ENCODE measurements at regions not wholly inside any gene's neighbourhood (a gene's known extent, or its start where the extent isn't known, plus 50 kb on each side); places are given as distances from the start of the nearest gene placed in this dataset.

- FAIRE-seq = no peak
- no peak for TF ChIP-seq EZH2 (IDR thresholded peaks at IDR 0.05; ENCODE audit: insufficient read depth, low read length)
- TF ChIP-seq CTCF (IDR thresholded peaks at IDR 0.05; ENCODE audit: insufficient read depth, low read depth, low read length) = no peak
- H3K4me3 ChIP-seq (ENCODE audit: insufficient read depth, low read depth, low read length) = no peak overlapping the region
Measured at GRCh38 chr3:147669077-147669476, 259.9 kb downstream of the ZIC1 start.

GRCh38 chr3:147672035-147672434 lies 262.9 kb downstream of the ZIC1 start:
- Mint-ChIP-seq H3K4me1 (ENCODE audit: low read depth, unreplicated experiment) (peaks cover 1% of the 10 kb centered on the region), H3K27ac (ENCODE audit: unreplicated experiment) (no peak overlapping the region), H3K9me3 (ENCODE audit: unreplicated experiment) (peaks cover 2% of the 10 kb centered on the region), H3K36me3 (ENCODE audit: low read depth, unreplicated experiment) (no peaks in the 10 kb centered on the region), H3K27me3 (ENCODE audit: low read depth, unreplicated experiment) (peaks cover 4% of the 10 kb centered on the region), H3K4me3 (ENCODE audit: unreplicated experiment) (no peak overlapping the region)
- no peaks in the 10 kb centered on the region for H3K4me1 ChIP-seq (ENCODE audit: insufficient read depth, low read length)
- H3K36me3 ChIP-seq (ENCODE audit: insufficient read depth, low read length) = no peaks in the 10 kb centered on the region
- no peaks in the 10 kb centered on the region for H3K79me2 ChIP-seq (ENCODE audit: insufficient read depth, low read length)
- no peak overlapping the region for H3K4me2 ChIP-seq (ENCODE audit: low read length)
- no peak overlapping the region for H3K27ac ChIP-seq (ENCODE audit: low read depth, low read length)
- H3K27me3 ChIP-seq (ENCODE audit: insufficient read depth, low read length) = no peaks in the 10 kb centered on the region
- DNase-seq (ENCODE audit: low read depth) (no peak), FAIRE-seq (no peak)
- no peaks in the 10 kb centered on the region for H3K9me3 ChIP-seq (ENCODE audit: insufficient read depth, low read depth, low read length)
- H4K20me1 ChIP-seq (ENCODE audit: insufficient read depth, low read length) = no peaks in the 10 kb centered on the region
- no peak overlapping the region for H3K4me3 ChIP-seq (ENCODE audit: insufficient read depth, low read depth, low read length)
- no peak for TF ChIP-seq CTCF (IDR thresholded peaks at IDR 0.05; ENCODE audit: insufficient read depth, low read depth, low read length)
- TF ChIP-seq EZH2 (IDR thresholded peaks at IDR 0.05; ENCODE audit: insufficient read depth, low read length) = no peak
- no peak overlapping the region for H2AFZ ChIP-seq (ENCODE audit: low read depth, low read length)
- no peak overlapping the region for H3K9ac ChIP-seq (ENCODE audit: low read length)

More at GRCh38 chr3:147669077-147669476, 259.9 kb downstream of the ZIC1 start:
- Mint-ChIP-seq H3K9me3 (ENCODE audit: unreplicated experiment) (peaks cover 2% of the 10 kb centered on the region), H3K4me3 (ENCODE audit: unreplicated experiment) (no peak overlapping the region), H3K4me1 (ENCODE audit: low read depth, unreplicated experiment) (peaks cover 1% of the 10 kb centered on the region), H3K36me3 (ENCODE audit: low read depth, unreplicated experiment) (no peaks in the 10 kb centered on the region), H3K27ac (ENCODE audit: unreplicated experiment) (no peak overlapping the region), H3K27me3 (ENCODE audit: low read depth, unreplicated experiment) (peaks cover 4% of the 10 kb centered on the region)
- Histone ChIP-seq H2AFZ (ENCODE audit: low read depth, low read length) (no peak overlapping the region), H3K4me1 (ENCODE audit: insufficient read depth, low read length) (no peaks in the 10 kb centered on the region), H3K27me3 (ENCODE audit: insufficient read depth, low read length) (no peaks in the 10 kb centered on the region), H3K4me2 (ENCODE audit: low read length) (no peak overlapping the region), H3K9me3 (ENCODE audit: insufficient read depth, low read depth, low read length) (no peaks in the 10 kb centered on the region), H3K36me3 (ENCODE audit: insufficient read depth, low read length) (no peaks in the 10 kb centered on the region), H4K20me1 (ENCODE audit: insufficient read depth, low read length) (no peaks in the 10 kb centered on the region), H3K27ac (ENCODE audit: low read depth, low read length) (no peak overlapping the region), H3K79me2 (ENCODE audit: insufficient read depth, low read length) (no peaks in the 10 kb centered on the region), H3K9ac (ENCODE audit: low read length) (no peak overlapping the region)
- DNase-seq (ENCODE audit: low read depth) = no peak

GRCh38 chr3:147672436-147672835 lies 263.3 kb downstream of the ZIC1 start:
- Histone ChIP-seq H2AFZ (ENCODE audit: low read depth, low read length) (no peak overlapping the region), H3K27me3 (ENCODE audit: insufficient read depth, low read length) (no peaks in the 10 kb centered on the region), H3K4me1 (ENCODE audit: insufficient read depth, low read length) (no peaks in the 10 kb centered on the region), H4K20me1 (ENCODE audit: insufficient read depth, low read length) (no peaks in the 10 kb centered on the region), H3K9me3 (ENCODE audit: insufficient read depth, low read depth, low read length) (no peaks in the 10 kb centered on the region), H3K27ac (ENCODE audit: low read depth, low read length) (no peak overlapping the region), H3K4me2 (ENCODE audit: low read length) (no peak overlapping the region), H3K4me3 (ENCODE audit: insufficient read depth, low read depth, low read length) (no peak overlapping the region), H3K79me2 (ENCODE audit: insufficient read depth, low read length) (no peaks in the 10 kb centered on the region), H3K36me3 (ENCODE audit: insufficient read depth, low read length) (no peaks in the 10 kb centered on the region), H3K9ac (ENCODE audit: low read length) (no peak overlapping the region)
- H3K27me3 Mint-ChIP-seq (ENCODE audit: low read depth, unreplicated experiment) = peaks cover 4% of the 10 kb centered on the region
- no peak overlapping the region for H3K27ac Mint-ChIP-seq (ENCODE audit: unreplicated experiment)
- H3K9me3 Mint-ChIP-seq (ENCODE audit: unreplicated experiment) = peaks cover 2% of the 10 kb centered on the region
- H3K36me3 Mint-ChIP-seq (ENCODE audit: low read depth, unreplicated experiment) = no peaks in the 10 kb centered on the region
- H3K4me1 Mint-ChIP-seq (ENCODE audit: low read depth, unreplicated experiment) = peaks cover 1% of the 10 kb centered on the region
- DNase-seq (ENCODE audit: low read depth) (no peak), FAIRE-seq (no peak)
- no peak overlapping the region for H3K4me3 Mint-ChIP-seq (ENCODE audit: unreplicated experiment)
- TF ChIP-seq EZH2 (IDR thresholded peaks at IDR 0.05; ENCODE audit: insufficient read depth, low read length) = no peak
- no peak for TF ChIP-seq CTCF (IDR thresholded peaks at IDR 0.05; ENCODE audit: insufficient read depth, low read depth, low read length)
